ENCODE measurements at regions not wholly inside any gene's neighbourhood (a gene's known extent, or its start where the extent isn't known, plus 50 kb on each side); places are given as distances from the start of the nearest gene placed in this dataset.

GRCh38 chr22:47393191-47393590 is 630.7 kb downstream of the TBC1D22A start:
- in situ Hi-C loops (cut with HindIII; ENCODE audit: extremely low pct_ligation_motif_present, low pct_unique_long_range_greater_than_20kb) = no loop called here

GRCh38 chr22:47392729-47393128 is 630.3 kb downstream of the TBC1D22A start:
- in situ Hi-C loops (cut with HindIII; ENCODE audit: extremely low pct_ligation_motif_present, low pct_unique_long_range_greater_than_20kb) = no loop called here
- ATAC-seq = no peak
- Histone ChIP-seq H3K9ac (ENCODE audit: insufficient read depth, low read depth, low read length) (no peak overlapping the region), H3K27ac (ENCODE audit: extremely low read length, insufficient read depth, low read length) (no peak overlapping the region), H3K36me3 (replicated peaks in 1 of 2; ENCODE audit: control insufficient read depth in 1 of 2, insufficient read depth in 2 of 2, low read length in 2 of 2) (no peaks in the 10 kb centered on the region), H3K79me2 (ENCODE audit: insufficient read depth, low read length) (no peaks in the 10 kb centered on the region), H3K27me3 (ENCODE audit: control insufficient read depth in 1 of 2, insufficient read depth in 2 of 2, low read length in 2 of 2) (peaks cover 6 to 52% of the 10 kb centered on the region in 2 experiments; a peak in 4 of 5 replicates), H4K20me1 (ENCODE audit: insufficient read depth, low read length) (no peaks in the 10 kb centered on the region), H3K4me2 (ENCODE audit: low read depth, low read length) (no peak overlapping the region), H3K9me3 (ENCODE audit: low read length) (no peaks in the 10 kb centered on the region), H2AFZ (ENCODE audit: low read length) (no peak overlapping the region), H3K4me1 (ENCODE audit: insufficient read depth, low read length) (no peaks in the 10 kb centered on the region), H3K4me3 (replicated peaks in 1 of 3; ENCODE audit: insufficient read depth in 1 of 3, low read depth in 2 of 3, low read length in 3 of 3) (no peak overlapping the region)
- CTCF ChIA-PET (ENCODE audit: low intra/inter-chr PET ratio, low total read pairs) = no interaction called here
- WGBS (ENCODE audit: low lambda C conversion rate) = no CpG with 5 or more reads among the region's 8 CpGs
- intact Hi-C loops (cut with micrococcal nuclease; ENCODE audit: unreplicated experiment) = no loop called here
- POLR2A ChIA-PET = no interaction called here
- no TSS peak for BruUV-seq (replicated peaks)
- no peak for DNase-seq (ENCODE audit: low spot score)
- FAIRE-seq = no peak
- TF ChIP-seq GLI4 (CRISPR knock-in tag; IDR thresholded peaks at IDR 0.05; ENCODE audit: borderline replicate concordance) (no peak), ZNF24 (IDR thresholded peaks at IDR 0.05) (no peak), ZNF496 (CRISPR knock-in tag; IDR thresholded peaks at IDR 0.05; ENCODE audit: insufficient replicate concordance) (no peak), TP53 (CRISPR knock-in tag; conservative IDR thresholded peaks at IDR 0.05) (no peak), CHD2 (IDR thresholded peaks at IDR 0.05; ENCODE audit: low read depth, low read length) (no peak), ZNF644 (CRISPR knock-in tag; IDR thresholded peaks at IDR 0.05; ENCODE audit: low read depth) (no peak), FUBP1 (CRISPR knock-in tag; IDR thresholded peaks at IDR 0.05; ENCODE audit: borderline replicate concordance) (no peak), PAWR (CRISPR knock-in tag; IDR thresholded peaks at IDR 0.05; ENCODE audit: borderline replicate concordance) (no peak), ZKSCAN8 (CRISPR knock-in tag; IDR thresholded peaks at IDR 0.05; ENCODE audit: borderline replicate concordance) (no peak), HBP1 (CRISPR knock-in tag; IDR thresholded peaks at IDR 0.05; ENCODE audit: low read depth) (no peak), MTF1 (CRISPR knock-in tag; IDR thresholded peaks at IDR 0.05) (no peak), EHMT2 (IDR thresholded peaks at IDR 0.05; ENCODE audit: borderline replicate concordance, low read depth, low read length) (no peak), HIC2 (CRISPR knock-in tag; IDR thresholded peaks at IDR 0.05; ENCODE audit: low read depth) (no peak)

More at GRCh38 chr22:47393191-47393590, 630.7 kb downstream of the TBC1D22A start:
- Histone ChIP-seq H3K79me2 (ENCODE audit: insufficient read depth, low read length) (no peaks in the 10 kb centered on the region), H3K4me1 (ENCODE audit: insufficient read depth, low read length) (no peaks in the 10 kb centered on the region), H3K36me3 (replicated peaks in 1 of 2; ENCODE audit: control insufficient read depth in 1 of 2, insufficient read depth in 2 of 2, low read length in 2 of 2) (no peaks in the 10 kb centered on the region), H3K9ac (ENCODE audit: insufficient read depth, low read depth, low read length) (no peak overlapping the region), H3K27ac (ENCODE audit: extremely low read length, insufficient read depth, low read length) (no peak overlapping the region), H2AFZ (ENCODE audit: low read length) (no peak overlapping the region), H3K4me2 (ENCODE audit: low read depth, low read length) (no peak overlapping the region), H3K9me3 (ENCODE audit: low read length) (no peaks in the 10 kb centered on the region), H3K27me3 (ENCODE audit: control insufficient read depth in 1 of 2, insufficient read depth in 2 of 2, low read length in 2 of 2) (peaks cover 5 to 51% of the 10 kb centered on the region in 2 experiments; a peak in 4 of 5 replicates), H3K4me3 (replicated peaks in 1 of 3; ENCODE audit: insufficient read depth in 1 of 3, low read depth in 2 of 3, low read length in 3 of 3) (no peak overlapping the region), H4K20me1 (ENCODE audit: insufficient read depth, low read length) (no peaks in the 10 kb centered on the region)
- DNase-seq (ENCODE audit: low spot score) (no peak), ATAC-seq (no peak), FAIRE-seq (no peak)
- no TSS peak for BruUV-seq (replicated peaks)
- TF ChIP-seq ZNF17 (CRISPR knock-in tag; IDR thresholded peaks at IDR 0.05) = no peak
- 13% methylated on average over 3 of the region's 9 CpGs for WGBS (ENCODE audit: low lambda C conversion rate)
- intact Hi-C loops (cut with micrococcal nuclease; ENCODE audit: unreplicated experiment) = no loop called here
- ChIA-PET CTCF (ENCODE audit: low intra/inter-chr PET ratio, low total read pairs) (no interaction called here), POLR2A (no interaction called here)

All from HepG2 (cell line).